ENCODE measurements at regions not wholly inside any gene's neighbourhood (a gene's known extent, or its start where the extent isn't known, plus 50 kb on each side); places are given as distances from the start of the nearest gene placed in this dataset.

GRCh38 chr2:240298117-240298790 is 137.2 kb upstream of the GPC1 start:
- no peaks in the 10 kb centered on the region for H3K27me3 ChIP-seq
- in situ Hi-C loops (cut with MboI; ENCODE audit: low pct_ligation_motif_present in 1 of 4, low pct_unique_long_range_greater_than_20kb in 1 of 4, low sequenced_read_pairs in 3 of 4), result no loop called here
- H3K4me1 ChIP-seq, result no peaks in the 10 kb centered on the region
- DNase-seq, result no peak
- H3K9me3 ChIP-seq, result no peaks in the 10 kb centered on the region
- H3K4me3 ChIP-seq, result no peak overlapping the region
- 83 to 87% methylated on average over 10 to 11 of the region's 11 CpGs for whole genome bisulfite sequencing, 2 donors (ENCODE audit: low coverage in 1 of 2)
- H3K36me3 ChIP-seq, result no peaks in the 10 kb centered on the region
- no peak overlapping the region for H3K27ac ChIP-seq
- TF ChIP-seq POLR2AphosphoS5 (IDR thresholded peaks at IDR 0.05), result no peak
- no peak for TF ChIP-seq EP300 (IDR thresholded peaks at IDR 0.05; ENCODE audit: low read depth)
- no peak for TF ChIP-seq CTCF (IDR thresholded peaks at IDR 0.05)
- no peak for TF ChIP-seq POLR2A (IDR thresholded peaks at IDR 0.05)
- intact Hi-C loops (cut with DNase I; ENCODE audit: low total_unique reads), result no loop called here

- no peak overlapping the region for H3K27ac ChIP-seq
- in situ Hi-C loops (cut with MboI; ENCODE audit: low pct_ligation_motif_present in 1 of 4, low pct_unique_long_range_greater_than_20kb in 1 of 4, low sequenced_read_pairs in 3 of 4), result no loop called here
- TF ChIP-seq POLR2AphosphoS5 (IDR thresholded peaks at IDR 0.05) (no peak), CTCF (IDR thresholded peaks at IDR 0.05) (no peak), POLR2A (IDR thresholded peaks at IDR 0.05) (no peak), EP300 (IDR thresholded peaks at IDR 0.05; ENCODE audit: low read depth) (no peak)
- no peaks in the 10 kb centered on the region for H3K4me1 ChIP-seq
- no peaks in the 10 kb centered on the region for H3K36me3 ChIP-seq
- no peak overlapping the region for H3K4me3 ChIP-seq
- intact Hi-C loops (cut with DNase I; ENCODE audit: low total_unique reads), result no loop called here
- no peak for DNase-seq
- 76% methylated on average over 4 to 18 of the region's 18 CpGs for WGBS, 2 donors (ENCODE audit: low coverage in 1 of 2)
- no peaks in the 10 kb centered on the region for H3K9me3 ChIP-seq
- H3K27me3 ChIP-seq, result no peaks in the 10 kb centered on the region
Measured at GRCh38 chr2:240298803-240299709, 136.4 kb upstream of the GPC1 start.

GRCh38 chr2:240299710-240300068 is 135.8 kb upstream of the GPC1 start:
- TF ChIP-seq EP300 (IDR thresholded peaks at IDR 0.05; ENCODE audit: low read depth) (no peak), POLR2A (IDR thresholded peaks at IDR 0.05) (no peak), POLR2AphosphoS5 (IDR thresholded peaks at IDR 0.05) (no peak), CTCF (IDR thresholded peaks at IDR 0.05) (no peak)
- in situ Hi-C loops (cut with MboI; ENCODE audit: low pct_ligation_motif_present in 1 of 4, low pct_unique_long_range_greater_than_20kb in 1 of 4, low sequenced_read_pairs in 3 of 4) (no loop called here), intact Hi-C loops (cut with DNase I; ENCODE audit: low total_unique reads) (no loop called here)
- no peak for DNase-seq
- Histone ChIP-seq H3K27me3 (no peaks in the 10 kb centered on the region), H3K27ac (no peak overlapping the region), H3K9me3 (no peaks in the 10 kb centered on the region), H3K4me1 (no peaks in the 10 kb centered on the region), H3K36me3 (no peaks in the 10 kb centered on the region), H3K4me3 (no peak overlapping the region)
- WGBS, 2 donors (ENCODE audit: low coverage in 1 of 2), result 75% methylated on average over 6 of the region's 7 CpGs; no CpG with 5 or more reads in 1 of the 2 donors

- Histone ChIP-seq H3K9me3 (no peaks in the 10 kb centered on the region), H3K4me3 (no peak overlapping the region), H3K27me3 (no peaks in the 10 kb centered on the region), H3K36me3 (no peaks in the 10 kb centered on the region), H3K4me1 (no peaks in the 10 kb centered on the region), H3K27ac (no peak overlapping the region)
- in situ Hi-C loops (cut with MboI; ENCODE audit: low pct_ligation_motif_present in 1 of 4, low pct_unique_long_range_greater_than_20kb in 1 of 4, low sequenced_read_pairs in 3 of 4) (no loop called here), intact Hi-C loops (cut with DNase I; ENCODE audit: low total_unique reads) (no loop called here)
- 49 to 80% methylated on average over 2 to 11 of the region's 11 CpGs for WGBS, 2 donors (ENCODE audit: low coverage in 1 of 2)
- no peak for DNase-seq
- TF ChIP-seq CTCF (IDR thresholded peaks at IDR 0.05) (no peak), POLR2AphosphoS5 (IDR thresholded peaks at IDR 0.05) (no peak), EP300 (IDR thresholded peaks at IDR 0.05; ENCODE audit: low read depth) (no peak), POLR2A (IDR thresholded peaks at IDR 0.05) (no peak)
Measured at GRCh38 chr2:240300261-240300821, 135.1 kb upstream of the GPC1 start.
